ENCODE measurements at regions not wholly inside any gene's neighbourhood (a gene's known extent, or its start where the extent isn't known, plus 50 kb on each side); places are given as distances from the start of the nearest gene placed in this dataset.

- DNase-seq (ENCODE audit: low read depth, low spot score): no peak
- no peak overlapping the region for H3K9ac ChIP-seq (ENCODE audit: insufficient read length)
- TF ChIP-seq POLR2AphosphoS5 (IDR thresholded peaks at IDR 0.05; ENCODE audit: borderline replicate concordance, low read depth, low read length) (no peak), FOXP2 (optimal IDR thresholded peaks at IDR 0.05; ENCODE audit: control extremely low read depth, extremely low read length, insufficient read depth) (no peak), EZH2 (IDR thresholded peaks at IDR 0.05) (no peak)
- H3K4me3 ChIP-seq: no peak overlapping the region
- no peaks in the 10 kb centered on the region for H3K36me3 ChIP-seq (ENCODE audit: insufficient read depth, low read length)
- H3K9me3 ChIP-seq (ENCODE audit: low read depth, low read length): no peaks in the 10 kb centered on the region
- no peak overlapping the region for H3K27ac ChIP-seq
Measured at GRCh38 chr10:5268743-5269142, 72.1 kb downstream of the AKR1C4 start.

GRCh38 chr10:5269791-5270190, 73.2 kb downstream of the AKR1C4 start:
- no peak for TF ChIP-seq EZH2 (IDR thresholded peaks at IDR 0.05)
- DNase-seq (ENCODE audit: low read depth, low spot score): no peak
- Histone ChIP-seq H3K4me3 (no peak overlapping the region), H3K36me3 (ENCODE audit: insufficient read depth, low read length) (no peaks in the 10 kb centered on the region), H3K27ac (no peak overlapping the region), H3K9ac (ENCODE audit: insufficient read length) (no peak overlapping the region), H3K9me3 (ENCODE audit: low read depth, low read length) (no peaks in the 10 kb centered on the region)

GRCh38 chr10:5271526-5271925, 74.9 kb downstream of the AKR1C4 start:
- no peak overlapping the region for H3K4me3 ChIP-seq
- no peaks in the 10 kb centered on the region for H3K36me3 ChIP-seq (ENCODE audit: insufficient read depth, low read length)
- no peak overlapping the region for H3K27ac ChIP-seq
- no peaks in the 10 kb centered on the region for H3K9me3 ChIP-seq (ENCODE audit: low read depth, low read length)
- TF ChIP-seq FOXP2 (optimal IDR thresholded peaks at IDR 0.05; ENCODE audit: control extremely low read depth, extremely low read length, insufficient read depth) (no peak), EZH2 (IDR thresholded peaks at IDR 0.05) (no peak), POLR2AphosphoS5 (IDR thresholded peaks at IDR 0.05; ENCODE audit: borderline replicate concordance, low read depth, low read length) (no peak)
- H3K9ac ChIP-seq (ENCODE audit: insufficient read length): no peak overlapping the region
- DNase-seq (ENCODE audit: low read depth, low spot score): no peak

- Histone ChIP-seq H3K36me3 (ENCODE audit: insufficient read depth, low read length) (no peaks in the 10 kb centered on the region), H3K4me3 (no peak overlapping the region), H3K9ac (ENCODE audit: insufficient read length) (no peak overlapping the region), H3K9me3 (ENCODE audit: low read depth, low read length) (no peaks in the 10 kb centered on the region), H3K27ac (no peak overlapping the region)
- DNase-seq (ENCODE audit: low read depth, low spot score): no peak
- TF ChIP-seq EZH2 (IDR thresholded peaks at IDR 0.05) (no peak), POLR2AphosphoS5 (IDR thresholded peaks at IDR 0.05; ENCODE audit: borderline replicate concordance, low read depth, low read length) (no peak), FOXP2 (optimal IDR thresholded peaks at IDR 0.05; ENCODE audit: control extremely low read depth, extremely low read length, insufficient read depth) (no peak)
Measured at GRCh38 chr10:5272065-5272803, 75.6 kb downstream of the AKR1C4 start.

- H3K27ac ChIP-seq: no peak overlapping the region
Measured at GRCh38 chr10:5274795-5275194, 78.2 kb downstream of the AKR1C4 start.

GRCh38 chr10:5281356-5281755, 83.4 kb upstream of the UCN3 start:
- no peak for TF ChIP-seq FOXP2 (optimal IDR thresholded peaks at IDR 0.05; ENCODE audit: control extremely low read depth, extremely low read length, insufficient read depth)
- no peak for TF ChIP-seq EZH2 (IDR thresholded peaks at IDR 0.05)
- no peak for TF ChIP-seq POLR2AphosphoS5 (IDR thresholded peaks at IDR 0.05; ENCODE audit: borderline replicate concordance, low read depth, low read length)
- H3K9me3 ChIP-seq (ENCODE audit: low read depth, low read length): no peaks in the 10 kb centered on the region
- no peak overlapping the region for H3K27ac ChIP-seq
- no peaks in the 10 kb centered on the region for H3K36me3 ChIP-seq (ENCODE audit: insufficient read depth, low read length)
- DNase-seq (ENCODE audit: low read depth, low spot score): no peak
- no peak overlapping the region for H3K4me3 ChIP-seq
- no peak overlapping the region for H3K9ac ChIP-seq (ENCODE audit: insufficient read length)

More at GRCh38 chr10:5274795-5275194, 78.2 kb downstream of the AKR1C4 start:
- DNase-seq (ENCODE audit: low read depth, low spot score): no peak
- TF ChIP-seq EZH2 (IDR thresholded peaks at IDR 0.05) (no peak), FOXP2 (optimal IDR thresholded peaks at IDR 0.05; ENCODE audit: control extremely low read depth, extremely low read length, insufficient read depth) (no peak), POLR2AphosphoS5 (IDR thresholded peaks at IDR 0.05; ENCODE audit: borderline replicate concordance, low read depth, low read length) (no peak)
- Histone ChIP-seq H3K9me3 (ENCODE audit: low read depth, low read length) (no peaks in the 10 kb centered on the region), H3K9ac (ENCODE audit: insufficient read length) (no peak overlapping the region), H3K4me3 (no peak overlapping the region), H3K36me3 (ENCODE audit: insufficient read depth, low read length) (no peaks in the 10 kb centered on the region)

GRCh38 chr10:5282137-5282536, 82.6 kb upstream of the UCN3 start:
- TF ChIP-seq EZH2 (IDR thresholded peaks at IDR 0.05) (no peak), FOXP2 (optimal IDR thresholded peaks at IDR 0.05; ENCODE audit: control extremely low read depth, extremely low read length, insufficient read depth) (no peak), POLR2AphosphoS5 (IDR thresholded peaks at IDR 0.05; ENCODE audit: borderline replicate concordance, low read depth, low read length) (no peak)
- Histone ChIP-seq H3K9me3 (ENCODE audit: low read depth, low read length) (no peaks in the 10 kb centered on the region), H3K36me3 (ENCODE audit: insufficient read depth, low read length) (no peaks in the 10 kb centered on the region), H3K9ac (ENCODE audit: insufficient read length) (no peak overlapping the region), H3K4me3 (no peak overlapping the region), H3K27ac (no peak overlapping the region)
- DNase-seq (ENCODE audit: low read depth, low spot score): no peak

- DNase-seq (ENCODE audit: low read depth, low spot score): no peak
- H3K9ac ChIP-seq (ENCODE audit: insufficient read length): no peak overlapping the region
- no peak overlapping the region for H3K27ac ChIP-seq
- H3K4me3 ChIP-seq: no peak overlapping the region
- TF ChIP-seq EZH2 (IDR thresholded peaks at IDR 0.05) (no peak), POLR2AphosphoS5 (IDR thresholded peaks at IDR 0.05; ENCODE audit: borderline replicate concordance, low read depth, low read length) (no peak), FOXP2 (optimal IDR thresholded peaks at IDR 0.05; ENCODE audit: control extremely low read depth, extremely low read length, insufficient read depth) (no peak)
- no peaks in the 10 kb centered on the region for H3K9me3 ChIP-seq (ENCODE audit: low read depth, low read length)
- H3K36me3 ChIP-seq (ENCODE audit: insufficient read depth, low read length): no peaks in the 10 kb centered on the region
Measured at GRCh38 chr10:5283305-5284158, 81.2 kb upstream of the UCN3 start.
